OCI-LY1 (cell line): ENCODE measurements at regions not wholly inside any gene's neighbourhood (a gene's known extent, or its start where the extent isn't known, plus 50 kb on each side); places are given as distances from the start of the nearest gene placed in this dataset.

Source experiments
- H2AFZ ChIP-seq: fragments of 200-600 bp; sonication (generic), shearing (Covaris generic); 2 replicates; pipeline ENCODE4 v1.6.0; 2014; ENCODE audit warnings: antibody characterized with exemption, mild to moderate bottlenecking, low read length
- H3F3A ChIP-seq: fragments of 200-600 bp; sonication (generic), shearing (Covaris generic); 2 replicates; pipeline ENCODE4 v1.6.0; 2014; ENCODE audit warnings: mild to moderate bottlenecking, antibody characterized with exemption, low read length, moderate library complexity; ENCODE audit not compliant: insufficient read depth
- H3K27ac ChIP-seq: fragments of 200-600 bp; sonication (generic); 2 replicates; pipeline ENCODE4 v1.5.1; 2014; ENCODE audit warnings: low read length, mixed run types, mild to moderate bottlenecking, low read depth; ENCODE audit not compliant: poor library complexity, severe bottlenecking
- H3K27me3 ChIP-seq: fragments of 200-600 bp; sonication (generic); 2 replicates; pipeline ENCODE4 v1.6.0; 2014; ENCODE audit warnings: antibody characterized with exemption, mild to moderate bottlenecking, low read length, moderate library complexity; ENCODE audit not compliant: insufficient read depth
- H3K36me3 ChIP-seq: fragments of 200-600 bp; sonication (generic); 2 replicates; pipeline ENCODE4 v1.6.1; 2014; ENCODE audit warnings: mild to moderate bottlenecking, antibody characterized with exemption, low read length, moderate library complexity, mixed read lengths; ENCODE audit not compliant: insufficient read depth
- H3K4me1 ChIP-seq: fragments of 200-600 bp; sonication (generic); 2 replicates; pipeline ENCODE4 v1.5.1; 2014; ENCODE audit warnings: mild to moderate bottlenecking, low read length, moderate library complexity; ENCODE audit not compliant: insufficient read depth, severe bottlenecking
- H3K4me2 ChIP-seq: fragments of 200-600 bp; sonication (generic), shearing (Covaris generic); 2 replicates; pipeline ENCODE4 v1.6.1; 2014; ENCODE audit warnings: low read length
- H3K4me3 ChIP-seq: fragments of 200-600 bp; sonication (generic); 2 replicates; pipeline ENCODE4 v1.5.1; 2014; ENCODE audit warnings: low read length, low read depth, mild to moderate bottlenecking, mixed read lengths; ENCODE audit not compliant: poor library complexity, severe bottlenecking
- H3K79me2 ChIP-seq: fragments of 200-600 bp; shearing (Covaris generic); 2 replicates; pipeline ENCODE4 v1.6.1; 2016; ENCODE audit warnings: mixed run types, low read length, mixed read lengths; ENCODE audit not compliant: insufficient read depth
- H3K9ac ChIP-seq: fragments of 200-600 bp; sonication (generic), shearing (Covaris generic); 2 replicates; pipeline ENCODE4 v1.6.1; 2014; ENCODE audit warnings: mild to moderate bottlenecking, low read length, mixed read lengths
- H3K9me2 ChIP-seq: fragments of 200-600 bp; sonication (generic), shearing (Covaris generic); 2 replicates; pipeline ENCODE4 v1.6.1; 2014; ENCODE audit warnings: low read depth, mild to moderate bottlenecking, low read length, mixed read lengths
- H3K9me3 ChIP-seq: fragments of 200-600 bp; shearing (Covaris generic); 2 replicates; pipeline ENCODE4 v1.6.1; 2014; ENCODE audit warnings: low read length, mixed read lengths
- H4K20me1 ChIP-seq: fragments of 200-600 bp; sonication (generic), shearing (Covaris generic); 2 replicates; pipeline ENCODE4 v1.6.0; 2016; ENCODE audit warnings: mild to moderate bottlenecking, low read length; ENCODE audit not compliant: insufficient read depth
- CTCF ChIP-seq: fragments of 200-600 bp; sonication (generic), shearing (Covaris generic); IDR thresholded peaks from 2 replicates; pipeline ENCODE4 v1.5.1; 2017; ENCODE audit warnings: mild to moderate bottlenecking, antibody characterized with exemption, low read length, moderate library complexity, mixed read lengths
- EZH2 ChIP-seq: fragments of 200-600 bp; sonication (generic), shearing (Covaris generic); IDR thresholded peaks from 2 replicates; pipeline ENCODE4 v1.8.0; 2017; ENCODE audit warnings: borderline replicate concordance, mixed run types, mild to moderate bottlenecking, antibody characterized with exemption, low read length, moderate library complexity, mixed read lengths

- no peaks in the 10 kb centered on the region for H3K9me2 ChIP-seq
- TF ChIP-seq EZH2 (no peak), CTCF (no peak)
- H4K20me1 ChIP-seq: no peaks in the 10 kb centered on the region
- no peak overlapping the region for H3K4me2 ChIP-seq
- H3K9ac ChIP-seq: no peak overlapping the region
- H3K9me3 ChIP-seq: no peaks in the 10 kb centered on the region
- H3K4me3 ChIP-seq: no peak overlapping the region
- no peak overlapping the region for H2AFZ ChIP-seq
- no peaks in the 10 kb centered on the region for H3K27me3 ChIP-seq
- no peaks in the 10 kb centered on the region for H3F3A ChIP-seq
- no peaks in the 10 kb centered on the region for H3K36me3 ChIP-seq
- H3K27ac ChIP-seq: no peak overlapping the region
- no peaks in the 10 kb centered on the region for H3K79me2 ChIP-seq
- H3K4me1 ChIP-seq: no peaks in the 10 kb centered on the region
Measured at GRCh38 chr14:80315681-80316080, 104.4 kb upstream of the DIO2 start.

DNA sequence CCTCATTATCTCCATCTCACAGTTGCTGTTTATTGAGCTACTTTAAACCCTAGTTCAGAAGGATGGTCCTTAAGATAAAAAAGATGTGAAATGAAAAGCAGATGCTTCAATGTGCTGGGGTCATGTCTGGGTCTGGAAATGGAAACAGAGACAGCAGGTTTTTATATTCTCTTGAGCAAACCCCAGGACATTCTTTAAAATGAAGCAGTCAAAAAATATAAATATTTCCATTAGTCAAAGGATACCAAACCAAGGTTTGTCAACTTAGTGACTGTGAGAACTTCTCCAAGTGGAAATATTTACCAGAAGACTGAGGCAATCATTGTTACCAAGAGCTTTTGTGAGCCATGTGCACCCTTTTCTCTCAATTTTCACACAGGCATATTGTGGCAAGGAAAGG is 102.5 kb upstream of the DIO2 start:
- no peaks in the 10 kb centered on the region for H3K9me3 ChIP-seq
- H3K36me3 ChIP-seq: no peaks in the 10 kb centered on the region
- H3F3A ChIP-seq: no peaks in the 10 kb centered on the region
- no peak overlapping the region for H3K9ac ChIP-seq
- H3K27ac ChIP-seq: no peak overlapping the region
- H3K79me2 ChIP-seq: no peaks in the 10 kb centered on the region
- H4K20me1 ChIP-seq: no peaks in the 10 kb centered on the region
- no peak overlapping the region for H3K4me3 ChIP-seq
- no peak overlapping the region for H2AFZ ChIP-seq
- H3K9me2 ChIP-seq: no peaks in the 10 kb centered on the region
- no peaks in the 10 kb centered on the region for H3K4me1 ChIP-seq
- TF ChIP-seq CTCF: no peak
- TF ChIP-seq EZH2: no peak
- H3K27me3 ChIP-seq: no peaks in the 10 kb centered on the region
- no peak overlapping the region for H3K4me2 ChIP-seq

- H3K9ac ChIP-seq: no peak overlapping the region
- H3F3A ChIP-seq: no peaks in the 10 kb centered on the region
- no peaks in the 10 kb centered on the region for H3K79me2 ChIP-seq
- no peak overlapping the region for H2AFZ ChIP-seq
- H3K36me3 ChIP-seq: no peaks in the 10 kb centered on the region
- H3K4me2 ChIP-seq: no peak overlapping the region
- H3K9me3 ChIP-seq: no peaks in the 10 kb centered on the region
- H3K4me3 ChIP-seq: no peak overlapping the region
- H3K27ac ChIP-seq: no peak overlapping the region
- no peaks in the 10 kb centered on the region for H4K20me1 ChIP-seq
- no peaks in the 10 kb centered on the region for H3K9me2 ChIP-seq
- TF ChIP-seq CTCF: no peak
- TF ChIP-seq EZH2: no peak
- H3K4me1 ChIP-seq: no peaks in the 10 kb centered on the region
- no peaks in the 10 kb centered on the region for H3K27me3 ChIP-seq
Measured at GRCh38 chr14:80310938-80311750, 99.8 kb upstream of the DIO2 start.
